NCI-H1417 treated with DMSO at 0.1 percent for 48 hours (cell line): ENCODE measurements at regions not wholly inside any gene's neighbourhood (a gene's known extent, or its start where the extent isn't known, plus 50 kb on each side); places are given as distances from the start of the nearest gene placed in this dataset.
"Not testable (repeated sequence)": the region's sequence is repeated elsewhere in the genome, so short reads cannot be mapped to it uniquely, and the experiment has no call there.

ENCODE experiments used
- DNase-seq: peaks from one replicate; lab custom pipeline; 2025; lab: John Stamatoyannopoulos, UW

- DNase-seq = no peak
Measured at GRCh38 chr3:110324171-110324705, 747.4 kb upstream of the NECTIN3 start.

GRCh38 chr3:110327870-110328269, 743.7 kb upstream of the NECTIN3 start:
- DNase-seq = no peak

- not testable (repeated sequence) for DNase-seq
Measured at GRCh38 chr3:110331562-110331961, 740.1 kb upstream of the NECTIN3 start.

GRCh38 chr3:110332629-110333028, 739.0 kb upstream of the NECTIN3 start:
- DNase-seq = no peak

- no peak for DNase-seq
Measured at GRCh38 chr3:110341047-110341446, 730.6 kb upstream of the NECTIN3 start.

- no peak for DNase-seq
Measured at GRCh38 chr3:110343376-110343775, 728.2 kb upstream of the NECTIN3 start.

- no peak for DNase-seq
Measured at GRCh38 chr3:110343945-110344344, 727.7 kb upstream of the NECTIN3 start.

GRCh38 chr3:110344487-110344886, 727.1 kb upstream of the NECTIN3 start:
- DNase-seq = no peak

- no peak for DNase-seq
Measured at GRCh38 chr3:110344897-110345767, 726.5 kb upstream of the NECTIN3 start.

GRCh38 chr3:110349295-110349694, 722.3 kb upstream of the NECTIN3 start:
- no peak for DNase-seq

GRCh38 chr3:110352841-110353604, 718.6 kb upstream of the NECTIN3 start:
- DNase-seq = no peak

GRCh38 chr3:110362751-110363150, 708.9 kb upstream of the NECTIN3 start:
- DNase-seq = no peak

- not testable (repeated sequence) for DNase-seq
Measured at GRCh38 chr3:110367289-110367688, 704.3 kb upstream of the NECTIN3 start.

- no peak for DNase-seq
Measured at GRCh38 chr3:110375751-110376518, 695.7 kb upstream of the NECTIN3 start.

- no peak for DNase-seq
Measured at GRCh38 chr3:110378481-110378880, 693.1 kb upstream of the NECTIN3 start.

- no peak for DNase-seq
Measured at GRCh38 chr3:110381992-110382391, 689.6 kb upstream of the NECTIN3 start.

- no peak for DNase-seq
Measured at GRCh38 chr3:110383356-110383755, 688.3 kb upstream of the NECTIN3 start.

- no peak for DNase-seq
Measured at GRCh38 chr3:110384601-110385000, 687.0 kb upstream of the NECTIN3 start.

GRCh38 chr3:110389005-110389404, 682.6 kb upstream of the NECTIN3 start:
- no peak for DNase-seq

GRCh38 chr3:110390372-110390771, 681.2 kb upstream of the NECTIN3 start:
- DNase-seq = no peak

- DNase-seq = no peak
Measured at GRCh38 chr3:110391042-110391441, 680.6 kb upstream of the NECTIN3 start.
